HEK293T (cell line): ENCODE measurements at regions not wholly inside any gene's neighbourhood (a gene's known extent, or its start where the extent isn't known, plus 50 kb on each side); places are given as distances from the start of the nearest gene placed in this dataset.
"Not testable (repeated sequence)": the region's sequence is repeated elsewhere in the genome, so short reads cannot be mapped to it uniquely, and the experiment has no call there.

Experiments used
- CTCF ChIA-PET: fragments of 350-600 bp; formaldehyde crosslinking; extraction: SDS; loops from one replicate; lab custom pipeline; 2021; ENCODE audit warnings: antibody characterized with exemption, inconsistent platforms; lab: Yijun Ruan, JAX
- POLR2A ChIA-PET: fragments of 350-600 bp; formaldehyde crosslinking; extraction: SDS; loops from one replicate; lab custom pipeline; 2020; ENCODE audit warnings: antibody characterized with exemption, inconsistent platforms; lab: Yijun Ruan, JAX
- DNase-seq: peaks from one replicate; pipeline ENCODE4 v3.0.0; 2012; ENCODE audit warnings: mixed read lengths; ENCODE audit errors: extremely low spot score
- ARNT ChIP-seq: fragments of 450-650 bp; IDR thresholded peaks from 2 replicates; pipeline ENCODE4 v1.6.1; 2017; ENCODE audit warnings: mild to moderate bottlenecking
- BHLHE40 ChIP-seq: fragments of 450-650 bp; IDR thresholded peaks from 2 replicates; pipeline ENCODE4 v1.6.1; 2016; ENCODE audit warnings: mild to moderate bottlenecking, moderate library complexity, borderline replicate concordance
- CTBP1 ChIP-seq: fragments of 450-650 bp; IDR thresholded peaks from 2 replicates; pipeline ENCODE4 v1.6.1; 2016; ENCODE audit warnings: borderline replicate concordance
- ELF4 ChIP-seq: fragments of 450-650 bp; IDR thresholded peaks from 2 replicates; pipeline ENCODE4 v1.6.1; 2017; ENCODE audit warnings: antibody characterized with exemption
- FOXA1 ChIP-seq: fragments of 450-650 bp; IDR thresholded peaks from 2 replicates; pipeline ENCODE4 v1.6.1; 2016; ENCODE audit warnings: mild to moderate bottlenecking
- FOXK2 ChIP-seq: fragments of 450-650 bp; IDR thresholded peaks from 2 replicates; pipeline ENCODE4 v1.6.1; 2016; ENCODE audit warnings: mild to moderate bottlenecking
- FOXM1 ChIP-seq: fragments of 450-650 bp; IDR thresholded peaks from 2 replicates; pipeline ENCODE4 v1.6.1; 2017; ENCODE audit warnings: mild to moderate bottlenecking, borderline replicate concordance
- HDGF ChIP-seq: fragments of 450-650 bp; IDR thresholded peaks from 2 replicates; pipeline ENCODE4 v1.6.1; 2017; ENCODE audit warnings: antibody characterized with exemption, borderline replicate concordance
- L3MBTL2 ChIP-seq: fragments of 450-650 bp; conservative IDR thresholded peaks from 2 replicates; pipeline ENCODE4 v1.6.1; 2016; ENCODE audit warnings: mild to moderate bottlenecking
- LEF1 ChIP-seq: fragments of 450-650 bp; IDR thresholded peaks from 2 replicates; pipeline ENCODE4 v1.6.1; 2017; ENCODE audit warnings: mild to moderate bottlenecking, borderline replicate concordance
- NFRKB ChIP-seq: fragments of 450-650 bp; IDR thresholded peaks from 2 replicates; pipeline ENCODE4 v1.6.1; 2016; ENCODE audit warnings: mild to moderate bottlenecking, moderate library complexity
- SP1 ChIP-seq: fragments of 450-650 bp; IDR thresholded peaks from 2 replicates; pipeline ENCODE4 v1.6.1; 2017
- SUZ12 ChIP-seq: fragments of 450-650 bp; IDR thresholded peaks from 2 replicates; pipeline ENCODE4 v1.6.1; 2016; ENCODE audit warnings: mild to moderate bottlenecking
- TARDBP ChIP-seq: fragments of 450-650 bp; IDR thresholded peaks from 2 replicates; pipeline ENCODE4 v1.6.1; 2016
- ZNF384 ChIP-seq: fragments of 450-650 bp; IDR thresholded peaks from 2 replicates; pipeline ENCODE4 v1.6.1; 2016
- TF ChIP-seq, protein P1 (sequence below): fragments of 450-650 bp; IDR thresholded peaks from 2 replicates; pipeline ENCODE4 v1.6.1; 2016

DNA sequence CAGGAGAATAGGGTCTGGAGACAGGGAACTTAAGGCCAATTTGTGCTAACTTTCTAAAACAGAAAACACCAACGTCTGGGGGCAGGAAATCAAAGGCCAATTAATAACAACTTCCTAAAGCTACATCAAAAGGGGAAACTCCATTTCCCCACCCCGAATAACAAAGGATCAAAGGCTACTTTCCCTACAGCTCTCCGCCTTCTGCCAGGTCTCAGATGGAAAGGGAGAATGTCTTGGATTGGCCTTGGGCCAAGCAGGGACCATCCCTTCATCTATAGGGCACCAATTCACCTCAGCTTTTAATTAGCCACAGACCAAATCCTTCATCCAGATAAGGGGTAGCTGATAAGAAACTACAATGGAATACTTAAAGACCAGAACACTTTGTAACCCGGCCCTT lies 116.9 kb upstream of the ZKSCAN2 start:
- DNase-seq = no peak
- no peak for TF ChIP-seq LEF1
- no peak for TF ChIP-seq ELF4
- TF ChIP-seq SUZ12 = no peak
- no peak for TF ChIP-seq ARNT
- TF ChIP-seq ZNF384 = no peak
- TF ChIP-seq, protein P1, sequence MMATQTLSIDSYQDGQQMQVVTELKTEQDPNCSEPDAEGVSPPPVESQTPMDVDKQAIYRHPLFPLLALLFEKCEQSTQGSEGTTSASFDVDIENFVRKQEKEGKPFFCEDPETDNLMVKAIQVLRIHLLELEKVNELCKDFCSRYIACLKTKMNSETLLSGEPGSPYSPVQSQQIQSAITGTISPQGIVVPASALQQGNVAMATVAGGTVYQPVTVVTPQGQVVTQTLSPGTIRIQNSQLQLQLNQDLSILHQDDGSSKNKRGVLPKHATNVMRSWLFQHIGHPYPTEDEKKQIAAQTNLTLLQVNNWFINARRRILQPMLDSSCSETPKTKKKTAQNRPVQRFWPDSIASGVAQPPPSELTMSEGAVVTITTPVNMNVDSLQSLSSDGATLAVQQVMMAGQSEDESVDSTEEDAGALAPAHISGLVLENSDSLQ = no peak
- TF ChIP-seq CTBP1 = no peak
- no peak for TF ChIP-seq HDGF
- TF ChIP-seq FOXM1 = no peak
- no peak for TF ChIP-seq NFRKB
- TF ChIP-seq L3MBTL2 = no peak
- no peak for TF ChIP-seq FOXK2
- no peak for TF ChIP-seq SP1
- TF ChIP-seq BHLHE40 = no peak
- no peak for TF ChIP-seq TARDBP
- no peak for TF ChIP-seq FOXA1
- POLR2A ChIA-PET = no interaction called here
- CTCF ChIA-PET = no interaction called here

DNA sequence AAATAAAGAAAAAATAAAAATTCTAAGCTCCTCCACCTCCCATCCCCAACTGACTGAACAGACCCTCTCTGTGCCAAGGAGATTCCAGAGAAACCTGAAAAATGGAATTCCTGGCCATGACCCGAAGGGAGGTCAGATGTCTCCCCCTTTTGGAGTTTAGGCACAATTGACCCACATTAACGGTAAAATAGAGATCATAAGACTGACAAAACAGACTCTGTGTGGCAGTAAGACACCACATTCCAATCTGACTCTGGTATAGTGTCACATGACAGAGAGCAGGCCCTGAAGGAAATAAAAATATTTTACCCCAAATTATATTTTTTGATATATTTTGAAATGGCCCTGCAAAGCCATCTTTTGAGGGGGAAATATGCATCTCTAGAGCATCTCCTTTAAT lies 115.1 kb upstream of the ZKSCAN2 start:
- TF ChIP-seq BHLHE40 = no peak
- no peak for TF ChIP-seq TARDBP
- TF ChIP-seq ELF4 = no peak
- no peak for TF ChIP-seq HDGF
- no peak for TF ChIP-seq FOXK2
- no peak for TF ChIP-seq FOXA1
- ChIA-PET CTCF (no interaction called here), POLR2A (no interaction called here)

DNA sequence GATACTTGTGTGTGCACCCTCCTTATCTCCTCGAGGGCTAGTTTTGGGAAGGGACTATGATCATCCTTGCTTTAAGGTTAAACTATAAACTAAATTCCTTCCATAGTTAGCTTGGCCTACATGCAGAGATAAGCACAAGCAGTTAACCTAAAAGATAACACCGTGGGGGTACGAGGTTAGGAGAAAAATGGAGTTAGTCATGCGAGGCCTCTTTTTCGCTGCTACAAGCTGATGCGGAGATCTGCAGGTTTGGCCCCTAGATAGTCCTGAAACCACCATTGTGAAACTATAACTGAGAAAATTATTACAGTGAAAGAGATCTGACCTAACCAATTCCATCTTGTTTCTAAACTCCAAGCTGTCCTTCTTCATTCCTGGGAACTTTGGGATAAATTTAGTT lies 113.7 kb upstream of the ZKSCAN2 start:
- TF ChIP-seq, protein P1 = no peak
- ChIA-PET CTCF (no interaction called here), POLR2A (no interaction called here)
- no peak for DNase-seq

More for the DNA sequence above, 115.1 kb upstream of the ZKSCAN2 start:
- no peak for DNase-seq

DNA sequence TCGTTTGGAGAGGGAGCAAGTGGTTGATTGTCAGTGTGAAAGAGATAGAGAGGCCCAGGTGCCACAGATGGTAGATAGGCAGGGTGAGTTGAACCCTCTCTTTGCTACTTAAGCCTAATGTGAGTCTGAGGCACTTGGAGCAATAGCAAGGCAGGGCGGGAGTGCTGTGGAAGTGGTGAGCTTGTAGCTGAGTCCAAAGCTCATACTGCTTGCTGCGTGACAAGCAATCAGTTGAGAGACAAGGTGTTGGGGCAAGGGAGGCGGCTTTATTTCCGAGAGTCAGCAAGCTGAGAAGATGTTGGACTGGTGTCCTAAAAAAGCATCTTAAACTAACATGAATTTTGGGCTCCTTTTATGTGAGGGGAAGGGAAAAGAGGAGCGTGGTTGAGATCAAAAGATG lies 112.9 kb upstream of the ZKSCAN2 start:
- DNase-seq = no peak
- ChIA-PET POLR2A (no interaction called here), CTCF (no interaction called here)
- TF ChIP-seq ZNF384 (no peak), FOXA1 (no peak), NFRKB (no peak), TARDBP (no peak), ARNT (no peak), FOXM1 (no peak), SUZ12 (no peak), BHLHE40 (no peak), CTBP1 (no peak), SP1 (no peak), HDGF (no peak), L3MBTL2 (no peak), LEF1 (no peak), FOXK2 (no peak), ELF4 (no peak)
- TF ChIP-seq, protein P1 = no peak

DNA sequence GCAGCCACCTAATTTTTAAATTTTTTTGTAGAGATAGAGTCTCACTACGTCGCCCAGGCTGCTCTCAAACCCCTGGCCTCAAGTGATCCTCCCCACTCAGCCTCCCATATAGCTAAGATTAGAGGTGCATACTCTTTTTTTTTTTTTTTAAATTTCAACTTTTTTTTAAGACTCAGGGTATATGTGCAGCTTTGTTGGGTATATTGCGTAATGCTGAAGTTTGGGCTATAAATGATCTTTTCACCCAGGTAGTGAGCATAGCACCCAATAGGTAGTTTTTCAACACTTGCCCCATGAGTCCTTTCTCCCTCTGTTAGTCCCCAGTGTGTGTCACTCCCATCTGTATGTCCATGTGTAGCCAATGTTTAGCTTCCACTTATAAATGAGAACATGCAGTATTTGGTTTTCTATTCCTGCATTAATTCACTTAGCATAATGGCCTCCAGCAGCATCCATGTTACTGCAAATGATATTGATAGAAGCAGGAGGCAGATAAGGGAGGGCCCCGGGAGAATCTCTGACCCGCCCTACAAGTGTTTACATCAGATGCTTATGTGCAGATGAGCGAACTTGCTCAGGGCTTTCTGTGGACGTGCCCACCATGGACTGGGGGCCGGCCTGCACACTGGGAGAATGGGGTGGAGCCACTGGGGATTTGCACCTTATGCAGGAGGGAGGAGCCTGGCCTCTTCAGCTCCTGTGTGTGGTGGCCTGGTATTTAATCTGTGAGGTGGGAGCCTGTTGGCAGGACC lies 110.3 kb upstream of the ZKSCAN2 start:
- no peak for DNase-seq
- ChIA-PET CTCF (no interaction called here), POLR2A (no interaction called here)
- TF ChIP-seq ELF4 (no peak), TARDBP (no peak), NFRKB (no peak), FOXK2 (no peak), ZNF384 (no peak), CTBP1 (no peak), SP1 (no peak), FOXM1 (no peak), BHLHE40 (no peak), FOXA1 (no peak), SUZ12 (no peak), L3MBTL2 (no peak)

DNA sequence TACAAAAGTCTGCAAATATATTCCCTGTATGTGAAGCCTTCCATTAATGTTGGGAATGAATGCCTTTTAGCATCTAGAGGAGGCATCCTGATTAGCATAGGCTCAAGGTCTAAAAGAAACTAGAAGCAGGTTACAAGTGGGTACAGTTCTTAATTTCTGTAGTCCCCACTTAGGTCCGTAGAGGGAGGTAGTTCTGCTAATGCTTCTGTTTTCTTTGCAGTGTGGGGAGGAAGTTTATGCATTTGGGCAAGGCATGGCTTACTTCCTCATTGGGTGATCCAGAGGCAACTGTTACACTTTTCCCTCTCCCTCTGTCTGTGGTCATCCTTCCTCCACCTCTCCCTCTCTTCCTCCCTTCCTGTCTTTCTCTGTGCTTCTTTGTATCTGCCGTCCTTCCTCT lies 108.4 kb upstream of the ZKSCAN2 start:
- POLR2A ChIA-PET = no interaction called here
- CTCF ChIA-PET = no interaction called here
- no peak for DNase-seq
- TF ChIP-seq TARDBP = no peak
- TF ChIP-seq FOXK2 = no peak
- TF ChIP-seq SP1 = no peak
- no peak for TF ChIP-seq BHLHE40
- TF ChIP-seq, protein P1 = no peak
- TF ChIP-seq CTBP1 = no peak
- no peak for TF ChIP-seq HDGF
- no peak for TF ChIP-seq FOXA1
- TF ChIP-seq SUZ12 = no peak
- TF ChIP-seq ELF4 = no peak
- no peak for TF ChIP-seq ARNT
- no peak for TF ChIP-seq LEF1
- no peak for TF ChIP-seq L3MBTL2
- TF ChIP-seq ZNF384 = no peak
- TF ChIP-seq NFRKB = no peak
- no peak for TF ChIP-seq FOXM1

DNA sequence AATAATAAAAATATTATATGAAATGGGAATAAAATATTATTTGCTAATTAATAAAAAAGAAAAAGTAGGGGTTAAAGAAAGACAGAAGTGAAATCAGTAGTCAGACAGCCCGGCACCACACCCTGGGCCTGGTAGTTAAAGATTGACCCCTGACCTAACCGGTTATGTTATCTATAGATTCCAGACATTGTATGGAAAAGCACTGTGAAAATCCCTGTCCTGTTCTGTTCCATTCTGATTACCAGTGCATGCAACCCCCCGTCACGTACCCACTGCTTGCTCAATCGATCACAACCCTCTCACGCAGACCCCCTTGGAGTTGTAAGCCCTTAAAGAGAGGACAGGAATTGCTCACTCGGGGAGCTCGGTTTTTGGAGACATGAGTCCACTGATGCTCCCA lies 101.9 kb upstream of the ZKSCAN2 start:
- DNase-seq, POLR2A ChIA-PET, CTCF ChIA-PET: not testable (repeated sequence)
